DOHH2 (cell line): ENCODE measurements at regions not wholly inside any gene's neighbourhood (a gene's known extent, or its start where the extent isn't known, plus 50 kb on each side); places are given as distances from the start of the nearest gene placed in this dataset.

Source experiments
- H3F3A ChIP-seq: fragments of 200-600 bp; sonication (generic), shearing (Covaris generic); 2 replicates; pipeline ENCODE4 v1.6.0; 2016; ENCODE audit warnings: antibody characterized with exemption, mild to moderate bottlenecking; ENCODE audit not compliant: control insufficient read depth, insufficient read depth
- H3K27ac ChIP-seq: fragments of 200-600 bp; sonication (generic); 2 replicates; pipeline ENCODE4 v1.5.1; 2014; ENCODE audit warnings: low read depth, mild to moderate bottlenecking, low read length, moderate library complexity
- H3K27me3 ChIP-seq: fragments of 200-600 bp; sonication (generic); 2 replicates; pipeline ENCODE4 v1.6.1; 2014; ENCODE audit warnings: mild to moderate bottlenecking, low read length, mixed read lengths; ENCODE audit not compliant: control insufficient read depth
- H3K36me3 ChIP-seq: fragments of 200-600 bp; sonication (generic); 2 replicates; pipeline ENCODE4 v1.6.1; 2014; ENCODE audit warnings: mild to moderate bottlenecking, low read length, moderate library complexity, mixed read lengths; ENCODE audit not compliant: control insufficient read depth
- H3K4me1 ChIP-seq: fragments of 200-600 bp; sonication (generic); 2 replicates; pipeline ENCODE4 v1.6.1; 2014; ENCODE audit warnings: mild to moderate bottlenecking, low read length, mixed read lengths; ENCODE audit not compliant: control insufficient read depth
- H3K4me2 ChIP-seq: fragments of 200-600 bp; sonication (generic); 2 replicates; pipeline ENCODE4 v1.6.0; 2014; ENCODE audit warnings: mild to moderate bottlenecking, low read length, moderate library complexity
- H3K4me3 ChIP-seq: fragments of 200-600 bp; sonication (generic); 2 replicates; pipeline ENCODE4 v1.5.1; 2014; ENCODE audit warnings: mild to moderate bottlenecking, low read length, mixed read lengths
- H3K79me2 ChIP-seq: fragments of 200-600 bp; sonication (generic); 2 replicates; pipeline ENCODE4 v1.6.1; 2014; ENCODE audit warnings: mild to moderate bottlenecking, low read length, mixed read lengths; ENCODE audit not compliant: control insufficient read depth
- H3K9me2 ChIP-seq: fragments of 200-600 bp; sonication (generic); replicated peaks from 2 replicates; pipeline ENCODE4 v1.6.1; 2014; ENCODE audit warnings: mild to moderate bottlenecking, low read length, mixed read lengths; ENCODE audit not compliant: control insufficient read depth
- H3K9me3 ChIP-seq: fragments of 200-600 bp; sonication (generic); 2 replicates; pipeline ENCODE4 v1.6.1; 2014; ENCODE audit warnings: antibody characterized with exemption, low read length, mixed read lengths; ENCODE audit not compliant: control insufficient read depth, insufficient read depth
- H4K20me1 ChIP-seq: fragments of 200-600 bp; sonication (generic); 2 replicates; pipeline ENCODE4 v1.6.0; 2014; ENCODE audit warnings: low read depth, mild to moderate bottlenecking, antibody characterized with exemption, low read length, moderate library complexity; ENCODE audit not compliant: control insufficient read depth, insufficient read depth
- EZH2phosphoT487 ChIP-seq: fragments of 200-600 bp; sonication (generic); IDR thresholded peaks from 2 replicates; pipeline ENCODE4 v1.6.1; 2017; ENCODE audit warnings: borderline replicate concordance, mild to moderate bottlenecking, antibody characterized with exemption, low read length, moderate library complexity, mixed read lengths
- TF ChIP-seq, protein P1 (sequence below): fragments of 200-600 bp; sonication (generic); IDR thresholded peaks from one replicate; pipeline ENCODE4 v1.5.1; 2014; ENCODE audit warnings: antibody characterized with exemption, mild to moderate bottlenecking, low read depth, low read length; ENCODE audit not compliant: poor library complexity, severe bottlenecking

GRCh38 chr6:120112980-120113379 is 763.4 kb upstream of the MAN1A1 start:
- H3K36me3 ChIP-seq: no peaks in the 10 kb centered on the region
- H3K79me2 ChIP-seq: no peaks in the 10 kb centered on the region
- H3K27ac ChIP-seq: no peak overlapping the region
- no peak overlapping the region for H3K4me2 ChIP-seq
- no peaks in the 10 kb centered on the region for H3F3A ChIP-seq
- TF ChIP-seq EZH2phosphoT487: no peak
- TF ChIP-seq, protein P1, sequence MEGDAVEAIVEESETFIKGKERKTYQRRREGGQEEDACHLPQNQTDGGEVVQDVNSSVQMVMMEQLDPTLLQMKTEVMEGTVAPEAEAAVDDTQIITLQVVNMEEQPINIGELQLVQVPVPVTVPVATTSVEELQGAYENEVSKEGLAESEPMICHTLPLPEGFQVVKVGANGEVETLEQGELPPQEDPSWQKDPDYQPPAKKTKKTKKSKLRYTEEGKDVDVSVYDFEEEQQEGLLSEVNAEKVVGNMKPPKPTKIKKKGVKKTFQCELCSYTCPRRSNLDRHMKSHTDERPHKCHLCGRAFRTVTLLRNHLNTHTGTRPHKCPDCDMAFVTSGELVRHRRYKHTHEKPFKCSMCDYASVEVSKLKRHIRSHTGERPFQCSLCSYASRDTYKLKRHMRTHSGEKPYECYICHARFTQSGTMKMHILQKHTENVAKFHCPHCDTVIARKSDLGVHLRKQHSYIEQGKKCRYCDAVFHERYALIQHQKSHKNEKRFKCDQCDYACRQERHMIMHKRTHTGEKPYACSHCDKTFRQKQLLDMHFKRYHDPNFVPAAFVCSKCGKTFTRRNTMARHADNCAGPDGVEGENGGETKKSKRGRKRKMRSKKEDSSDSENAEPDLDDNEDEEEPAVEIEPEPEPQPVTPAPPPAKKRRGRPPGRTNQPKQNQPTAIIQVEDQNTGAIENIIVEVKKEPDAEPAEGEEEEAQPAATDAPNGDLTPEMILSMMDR: no peak
- no peaks in the 10 kb centered on the region for H3K9me2 ChIP-seq
- H3K27me3 ChIP-seq: no peaks in the 10 kb centered on the region
- H3K4me3 ChIP-seq: no peak overlapping the region
- H3K9me3 ChIP-seq: no peaks in the 10 kb centered on the region
- no peaks in the 10 kb centered on the region for H3K4me1 ChIP-seq
- no peaks in the 10 kb centered on the region for H4K20me1 ChIP-seq

GRCh38 chr6:120111001-120111400 is 761.4 kb upstream of the MAN1A1 start:
- Histone ChIP-seq H3K27ac (no peak overlapping the region), H4K20me1 (no peaks in the 10 kb centered on the region), H3K9me2 (no peaks in the 10 kb centered on the region), H3K27me3 (no peaks in the 10 kb centered on the region), H3K79me2 (no peaks in the 10 kb centered on the region), H3F3A (no peaks in the 10 kb centered on the region), H3K4me3 (no peak overlapping the region), H3K9me3 (no peaks in the 10 kb centered on the region), H3K4me1 (no peaks in the 10 kb centered on the region), H3K4me2 (no peak overlapping the region), H3K36me3 (no peaks in the 10 kb centered on the region)
- TF ChIP-seq, protein P1: no peak

DNA sequence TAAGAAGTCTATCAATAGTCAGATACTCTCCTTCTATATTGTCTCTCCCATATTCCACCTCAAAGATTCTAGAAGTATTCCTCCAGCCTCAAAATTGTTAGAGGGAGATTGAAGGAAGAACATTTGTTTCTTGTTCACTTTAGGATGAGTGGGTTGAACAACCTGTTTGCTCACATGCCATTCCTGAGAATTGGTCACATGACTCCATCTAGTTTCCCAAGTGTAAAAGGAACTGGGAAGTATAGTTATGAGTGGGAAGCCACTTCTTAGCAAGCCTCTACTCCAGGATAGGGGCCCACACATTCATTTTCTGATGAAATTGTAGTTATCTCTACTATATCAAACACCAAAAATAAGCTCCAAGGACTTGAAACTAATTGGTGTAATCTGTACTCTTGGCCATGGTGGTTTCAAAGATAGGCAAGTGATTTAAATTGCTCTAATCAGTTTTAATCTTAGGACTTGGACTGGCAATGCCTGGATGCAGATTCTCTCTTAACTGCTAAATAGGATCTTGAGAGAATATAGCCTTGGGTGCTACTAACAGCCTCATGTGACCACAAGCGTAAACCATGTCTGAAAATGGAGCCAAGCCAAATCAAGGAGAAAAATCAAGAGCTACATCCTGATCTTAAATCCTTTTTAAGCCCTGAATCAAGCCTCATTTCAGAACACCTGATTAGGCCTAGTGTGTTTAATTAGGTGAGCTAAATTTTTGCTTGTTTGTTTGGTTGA is 758.7 kb upstream of the MAN1A1 start:
- no peaks in the 10 kb centered on the region for H3K79me2 ChIP-seq
- H4K20me1 ChIP-seq: no peaks in the 10 kb centered on the region
- no peaks in the 10 kb centered on the region for H3K9me2 ChIP-seq
- H3K9me3 ChIP-seq: no peaks in the 10 kb centered on the region
- H3K4me1 ChIP-seq: no peaks in the 10 kb centered on the region
- H3F3A ChIP-seq: no peaks in the 10 kb centered on the region
- H3K27ac ChIP-seq: no peak overlapping the region
- H3K4me2 ChIP-seq: no peak overlapping the region
- TF ChIP-seq, protein P1: no peak
- no peak for TF ChIP-seq EZH2phosphoT487
- H3K36me3 ChIP-seq: no peaks in the 10 kb centered on the region
- no peaks in the 10 kb centered on the region for H3K27me3 ChIP-seq
- H3K4me3 ChIP-seq: no peak overlapping the region
